Colonic mucosa (tissue), 4 donors: ENCODE measurements at regions not wholly inside any gene's neighbourhood (a gene's known extent, or its start where the extent isn't known, plus 50 kb on each side); places are given as distances from the start of the nearest gene placed in this dataset.

Experiments
- DNase-seq: peaks from one replicate; pipeline ENCODE4 v3.0.0-alpha.2; 2020
- H3K27ac ChIP-seq: fragments of 200-600 bp; one replicate; pipeline ENCODE4 v1.8.0; 2021
- H3K27me3 ChIP-seq: fragments of 200-600 bp; one replicate; pipeline ENCODE4 v1.8.0; 2021
- H3K36me3 ChIP-seq: fragments of 200-600 bp; one replicate; pipeline ENCODE4 v1.8.0; 2021
- H3K4me1 ChIP-seq: fragments of 200-600 bp; one replicate; pipeline ENCODE4 v1.8.0; 2021; ENCODE audit warnings: mild to moderate bottlenecking
- H3K4me3 ChIP-seq: fragments of 200-600 bp; one replicate; pipeline ENCODE4 v1.8.0; 2021
- H3K9ac ChIP-seq, 2 donors: one replicate each; pipeline ENCODE4 v1.7.0; 2013; ENCODE audit warnings: control low read depth in 2 of 2, low read depth in 2 of 2, low read length in 2 of 2
- H3K9me3 ChIP-seq: fragments of 200-600 bp; one replicate; pipeline ENCODE4 v1.8.0; 2021
- intact Hi-C: fragments of 100-400 bp; cut with DNase I; formaldehyde crosslinking; loops from one replicate; pipeline ENCODE4 v1.14.1; 2022
- TF ChIP-seq, protein P1 (sequence below): fragments of 200-600 bp; IDR thresholded peaks from one replicate; pipeline ENCODE4 v1.8.0; 2022; ENCODE audit warnings: antibody characterized with exemption, mild to moderate bottlenecking
- donor health status: healthy.
- donor health status: DM: no; HTN: no; CAD: no.
- donor health status: DM: no; HTN: no; CAD: no.

GRCh38 chr7:47074702-47075153 lies 507.2 kb downstream of the TNS3 start:
- H3K4me3 ChIP-seq, result no peak overlapping the region
- no peaks in the 10 kb centered on the region for H3K4me1 ChIP-seq
- no peak overlapping the region for H3K9ac ChIP-seq
- H3K9me3 ChIP-seq, result no peaks in the 10 kb centered on the region
- no peaks in the 10 kb centered on the region for H3K36me3 ChIP-seq
- TF ChIP-seq, protein P1, sequence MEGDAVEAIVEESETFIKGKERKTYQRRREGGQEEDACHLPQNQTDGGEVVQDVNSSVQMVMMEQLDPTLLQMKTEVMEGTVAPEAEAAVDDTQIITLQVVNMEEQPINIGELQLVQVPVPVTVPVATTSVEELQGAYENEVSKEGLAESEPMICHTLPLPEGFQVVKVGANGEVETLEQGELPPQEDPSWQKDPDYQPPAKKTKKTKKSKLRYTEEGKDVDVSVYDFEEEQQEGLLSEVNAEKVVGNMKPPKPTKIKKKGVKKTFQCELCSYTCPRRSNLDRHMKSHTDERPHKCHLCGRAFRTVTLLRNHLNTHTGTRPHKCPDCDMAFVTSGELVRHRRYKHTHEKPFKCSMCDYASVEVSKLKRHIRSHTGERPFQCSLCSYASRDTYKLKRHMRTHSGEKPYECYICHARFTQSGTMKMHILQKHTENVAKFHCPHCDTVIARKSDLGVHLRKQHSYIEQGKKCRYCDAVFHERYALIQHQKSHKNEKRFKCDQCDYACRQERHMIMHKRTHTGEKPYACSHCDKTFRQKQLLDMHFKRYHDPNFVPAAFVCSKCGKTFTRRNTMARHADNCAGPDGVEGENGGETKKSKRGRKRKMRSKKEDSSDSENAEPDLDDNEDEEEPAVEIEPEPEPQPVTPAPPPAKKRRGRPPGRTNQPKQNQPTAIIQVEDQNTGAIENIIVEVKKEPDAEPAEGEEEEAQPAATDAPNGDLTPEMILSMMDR, result no peak
- intact Hi-C loops, result no loop called here
- H3K27ac ChIP-seq, result no peak overlapping the region
- no peaks in the 10 kb centered on the region for H3K27me3 ChIP-seq
- no peak for DNase-seq

DNA sequence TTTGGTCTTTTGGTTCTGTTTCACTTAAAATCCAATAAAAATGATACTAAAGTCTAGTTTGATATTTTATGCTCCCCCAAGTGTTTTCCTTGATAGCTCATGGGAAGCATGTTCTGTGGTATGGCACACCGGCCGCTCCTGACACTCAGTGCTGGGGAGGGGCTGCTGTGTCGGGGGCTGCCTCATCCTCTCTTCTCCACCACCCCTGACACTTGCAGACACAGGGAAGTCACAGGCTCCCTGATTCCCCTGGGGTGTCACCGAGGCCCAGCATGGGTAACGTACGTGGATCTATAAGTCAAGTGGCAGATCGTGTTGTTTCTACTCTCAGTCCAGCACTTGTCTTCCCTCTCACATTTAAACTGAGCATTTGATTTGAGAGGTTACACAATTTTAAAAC lies 508.6 kb downstream of the TNS3 start:
- Histone ChIP-seq H3K36me3 (no peaks in the 10 kb centered on the region), H3K27me3 (no peaks in the 10 kb centered on the region), H3K4me3 (no peak overlapping the region), H3K9me3 (no peaks in the 10 kb centered on the region), H3K27ac (no peak overlapping the region), H3K4me1 (no peaks in the 10 kb centered on the region), H3K9ac (no peak overlapping the region)
- DNase-seq, result no peak
- TF ChIP-seq, protein P1, result no peak
- intact Hi-C loops, result no loop called here

DNA sequence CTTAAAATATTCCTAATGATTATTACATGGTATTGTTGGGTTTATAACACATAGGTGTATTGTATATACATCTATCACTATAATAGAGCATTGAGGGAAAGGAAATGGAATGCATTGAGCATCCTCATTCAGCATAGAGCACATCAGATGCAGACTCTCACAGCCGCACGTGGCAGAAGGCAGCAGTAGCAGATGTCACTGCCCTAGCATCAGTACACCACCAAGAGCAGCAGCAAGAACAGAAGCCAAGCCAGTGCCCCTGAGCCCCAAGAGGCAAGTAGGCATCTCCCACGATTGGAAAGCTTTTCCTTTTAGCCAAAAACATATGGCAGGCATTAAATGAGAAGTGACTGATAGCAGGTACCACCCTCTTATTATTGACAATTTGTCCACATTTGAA lies 510.0 kb downstream of the TNS3 start:
- no peak for DNase-seq

DNA sequence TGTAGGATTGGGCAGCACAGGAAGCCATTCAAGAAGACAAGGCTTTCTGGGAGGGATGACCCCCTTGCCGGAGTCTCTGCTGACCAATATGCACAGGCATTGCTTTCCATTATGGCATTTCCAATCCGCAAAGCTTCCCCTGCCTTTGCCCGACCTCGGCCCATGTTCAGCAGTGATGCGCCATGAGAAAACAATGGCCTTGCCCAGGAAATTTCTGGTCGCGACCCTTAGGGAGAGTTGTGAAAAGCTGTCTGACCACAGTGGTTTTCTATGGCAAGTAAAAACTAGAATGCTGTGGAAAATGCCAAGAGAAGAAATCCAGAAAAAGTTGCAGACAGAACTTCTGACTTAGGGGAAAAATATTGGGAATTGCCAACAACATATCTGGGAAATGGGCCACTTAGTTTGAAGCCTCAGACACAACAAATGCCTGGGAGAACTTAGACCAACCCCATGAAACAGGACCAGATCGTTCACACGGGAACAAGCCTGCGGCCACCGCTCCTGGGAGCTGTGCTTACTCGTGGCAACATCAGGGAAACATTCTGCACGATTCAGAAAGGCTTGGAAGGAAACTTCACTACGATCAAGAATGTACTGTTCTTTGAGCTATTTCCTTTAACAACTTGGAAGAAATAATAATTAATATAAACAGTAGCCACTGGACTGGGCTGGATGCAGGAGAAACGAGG lies 512.4 kb downstream of the TNS3 start:
- Histone ChIP-seq H3K27ac (no peak overlapping the region), H3K9me3 (no peaks in the 10 kb centered on the region), H3K9ac (no peak overlapping the region), H3K4me1 (no peaks in the 10 kb centered on the region), H3K27me3 (no peaks in the 10 kb centered on the region), H3K4me3 (no peak overlapping the region), H3K36me3 (no peaks in the 10 kb centered on the region)
- intact Hi-C loops, result no loop called here
- TF ChIP-seq, protein P1, result no peak
- no peak for DNase-seq

More for the DNA sequence above, 510.0 kb downstream of the TNS3 start:
- no peaks in the 10 kb centered on the region for H3K27me3 ChIP-seq
- no peaks in the 10 kb centered on the region for H3K9me3 ChIP-seq
- no peak overlapping the region for H3K9ac ChIP-seq
- TF ChIP-seq, protein P1, result no peak
- no peak overlapping the region for H3K27ac ChIP-seq
- intact Hi-C loops, result no loop called here
- no peak overlapping the region for H3K4me3 ChIP-seq
- H3K4me1 ChIP-seq, result no peaks in the 10 kb centered on the region
- no peaks in the 10 kb centered on the region for H3K36me3 ChIP-seq

- no peak overlapping the region for H3K4me3 ChIP-seq
- TF ChIP-seq, protein P1, result no peak
- H3K9ac ChIP-seq, result no peak overlapping the region
- no peak for DNase-seq
- H3K27ac ChIP-seq, result no peak overlapping the region
- H3K27me3 ChIP-seq, result no peaks in the 10 kb centered on the region
- intact Hi-C loops, result no loop called here
- no peaks in the 10 kb centered on the region for H3K4me1 ChIP-seq
- no peaks in the 10 kb centered on the region for H3K36me3 ChIP-seq
- H3K9me3 ChIP-seq, result no peaks in the 10 kb centered on the region
Observed at GRCh38 chr7:47066976-47067614, 514.8 kb downstream of the TNS3 start.
